ENCODE measurements at regions not wholly inside any gene's neighbourhood (a gene's known extent, or its start where the extent isn't known, plus 50 kb on each side); places are given as distances from the start of the nearest gene placed in this dataset.

DNA sequence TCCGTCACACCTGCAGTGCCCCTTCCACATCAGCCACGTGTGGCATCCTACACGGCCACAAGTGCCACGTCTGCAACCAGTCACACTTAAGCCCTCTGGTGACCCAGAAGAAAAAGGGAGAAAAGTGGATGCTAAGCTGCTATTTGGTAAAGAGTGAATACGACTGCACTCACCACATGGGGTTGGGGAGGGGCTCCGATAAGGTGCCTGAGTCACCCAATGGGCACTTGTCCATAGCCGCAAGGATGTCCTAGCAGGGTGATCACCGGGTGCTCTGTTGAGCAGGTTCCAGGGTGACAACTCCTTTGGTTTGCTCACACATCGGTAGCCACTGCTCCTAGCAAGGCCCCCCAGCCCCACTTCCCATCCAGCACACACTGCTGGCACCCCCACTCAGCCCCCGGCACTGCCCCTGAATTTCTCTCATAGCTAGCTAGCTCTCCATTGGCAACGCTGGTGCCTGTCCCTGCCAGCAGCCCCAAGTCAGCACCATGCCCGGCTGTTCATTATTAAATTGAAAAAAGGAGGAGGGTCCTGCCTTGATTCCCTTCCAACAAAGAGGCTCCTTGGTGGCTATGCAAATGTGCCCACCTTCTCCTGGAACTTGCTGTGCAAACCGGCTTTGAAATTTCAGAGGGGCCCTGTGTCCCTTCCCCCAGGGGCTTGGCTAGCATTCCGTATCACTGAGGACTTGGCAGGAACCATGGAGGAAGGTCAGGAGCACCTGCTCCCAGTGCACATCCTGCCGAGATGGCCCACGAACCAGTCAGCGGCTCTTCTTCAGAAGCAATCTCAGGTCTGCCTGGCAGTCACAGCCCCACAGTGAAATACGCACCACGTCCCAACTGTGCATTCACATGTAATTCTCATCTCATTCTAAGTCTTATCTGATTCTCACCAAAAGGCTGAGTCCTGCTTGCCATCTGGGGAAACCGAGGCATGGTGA, 227.7 kb upstream of the DIO3 start:
- H3K36me3 ChIP-seq: no peaks in the 10 kb centered on the region
- peaks cover 0 to 5% of the 10 kb centered on the region in 2 donors for H3K4me1 ChIP-seq
- no peak overlapping the region for H3K27ac ChIP-seq
- no peaks in the 10 kb centered on the region for H3K9me3 ChIP-seq
- no peaks in the 10 kb centered on the region for H3K27me3 ChIP-seq
- DNase-seq (ENCODE audit: low spot score): no peak
- TF ChIP-seq, protein P1, sequence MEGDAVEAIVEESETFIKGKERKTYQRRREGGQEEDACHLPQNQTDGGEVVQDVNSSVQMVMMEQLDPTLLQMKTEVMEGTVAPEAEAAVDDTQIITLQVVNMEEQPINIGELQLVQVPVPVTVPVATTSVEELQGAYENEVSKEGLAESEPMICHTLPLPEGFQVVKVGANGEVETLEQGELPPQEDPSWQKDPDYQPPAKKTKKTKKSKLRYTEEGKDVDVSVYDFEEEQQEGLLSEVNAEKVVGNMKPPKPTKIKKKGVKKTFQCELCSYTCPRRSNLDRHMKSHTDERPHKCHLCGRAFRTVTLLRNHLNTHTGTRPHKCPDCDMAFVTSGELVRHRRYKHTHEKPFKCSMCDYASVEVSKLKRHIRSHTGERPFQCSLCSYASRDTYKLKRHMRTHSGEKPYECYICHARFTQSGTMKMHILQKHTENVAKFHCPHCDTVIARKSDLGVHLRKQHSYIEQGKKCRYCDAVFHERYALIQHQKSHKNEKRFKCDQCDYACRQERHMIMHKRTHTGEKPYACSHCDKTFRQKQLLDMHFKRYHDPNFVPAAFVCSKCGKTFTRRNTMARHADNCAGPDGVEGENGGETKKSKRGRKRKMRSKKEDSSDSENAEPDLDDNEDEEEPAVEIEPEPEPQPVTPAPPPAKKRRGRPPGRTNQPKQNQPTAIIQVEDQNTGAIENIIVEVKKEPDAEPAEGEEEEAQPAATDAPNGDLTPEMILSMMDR (IDR thresholded peaks at IDR 0.05): no peak
- H3K4me3 ChIP-seq: no peak overlapping the region

DNA sequence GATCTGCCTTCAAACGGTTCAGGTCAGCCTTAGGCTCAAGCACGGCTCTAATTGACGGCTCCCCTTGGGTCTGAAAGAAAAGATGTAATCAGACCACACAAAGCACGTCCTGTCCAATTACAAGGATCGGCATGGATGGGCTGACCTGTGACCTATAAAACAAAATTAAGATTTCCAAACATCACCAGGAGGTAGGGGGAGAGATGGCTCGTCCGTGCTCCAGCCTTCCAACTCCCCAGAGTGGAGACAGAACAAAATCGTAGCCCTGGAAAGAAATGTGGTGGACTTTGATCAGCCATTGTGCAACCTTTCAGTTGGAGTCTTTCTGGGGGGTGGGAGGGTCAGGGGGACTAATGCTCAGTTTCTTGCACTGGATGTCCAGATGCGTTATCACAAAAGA, 226.6 kb upstream of the DIO3 start:
- no peak for DNase-seq (ENCODE audit: low spot score)
- Histone ChIP-seq H3K4me3 (no peak overlapping the region), H3K9me3 (no peaks in the 10 kb centered on the region), H3K4me1 (peaks cover 0 to 5% of the 10 kb centered on the region in 2 donors), H3K36me3 (no peaks in the 10 kb centered on the region), H3K27ac (no peak overlapping the region), H3K27me3 (no peaks in the 10 kb centered on the region)
- TF ChIP-seq, protein P1 (IDR thresholded peaks at IDR 0.05): no peak

DNA sequence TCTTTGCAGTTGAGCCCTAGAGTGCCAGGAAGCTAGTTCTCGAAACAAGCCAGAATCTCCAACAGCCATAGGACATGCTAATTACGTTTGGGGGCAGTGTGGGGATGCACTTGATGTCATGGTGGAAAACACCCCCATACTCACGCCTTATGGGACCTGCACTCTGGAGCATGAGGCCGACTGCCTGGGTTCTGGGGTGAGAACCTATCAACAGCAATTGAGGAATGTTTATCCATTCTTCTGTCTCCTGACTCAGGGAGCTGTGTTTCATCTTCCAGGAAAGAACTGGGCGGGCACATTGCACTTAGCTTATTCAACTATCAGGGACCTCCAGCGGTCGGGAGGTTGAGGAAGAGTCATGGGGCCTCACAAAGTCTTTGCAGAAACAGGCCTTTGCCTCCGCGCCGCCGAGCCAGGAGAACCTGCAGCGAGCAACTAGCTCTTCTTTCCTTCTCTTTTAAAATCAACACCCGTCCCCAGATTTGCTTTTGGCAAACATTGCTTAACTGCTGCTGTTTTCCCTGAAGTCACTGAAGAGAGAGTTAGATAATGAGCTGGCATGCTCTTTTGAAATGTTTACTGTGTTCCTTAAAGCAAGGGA, 226.1 kb upstream of the DIO3 start:
- H3K27me3 ChIP-seq: no peaks in the 10 kb centered on the region
- TF ChIP-seq, protein P1 (IDR thresholded peaks at IDR 0.05): no peak
- no peaks in the 10 kb centered on the region for H3K36me3 ChIP-seq
- H3K9me3 ChIP-seq: no peaks in the 10 kb centered on the region
- no peak for DNase-seq (ENCODE audit: low spot score)
- H3K27ac ChIP-seq: no peak overlapping the region
- H3K4me3 ChIP-seq: no peak overlapping the region
- H3K4me1 ChIP-seq: peaks cover 0 to 5% of the 10 kb centered on the region in 2 donors

DNA sequence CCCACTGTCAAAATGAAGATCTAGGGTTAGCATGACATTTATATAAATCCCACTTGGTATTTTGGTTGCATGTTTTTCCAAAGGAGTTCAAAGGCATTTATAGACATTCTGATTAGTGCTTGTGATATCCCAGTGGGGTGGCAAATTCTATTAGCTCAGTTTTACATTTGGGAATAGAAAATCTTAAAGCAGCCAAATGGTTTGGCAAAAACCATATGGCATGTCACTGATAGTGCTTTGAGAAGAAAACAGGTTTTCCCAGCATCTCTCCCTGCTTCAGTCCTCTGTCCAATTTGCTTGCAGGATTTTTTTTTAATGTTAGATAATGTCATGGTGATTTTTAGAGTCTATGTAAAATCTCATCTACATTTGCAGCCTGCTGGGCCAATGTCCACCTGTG, 225.1 kb upstream of the DIO3 start:
- H3K27ac ChIP-seq: no peak overlapping the region
- H3K27me3 ChIP-seq: no peaks in the 10 kb centered on the region
- no peak overlapping the region for H3K4me3 ChIP-seq
- no peaks in the 10 kb centered on the region for H3K9me3 ChIP-seq
- peaks cover 0 to 5% of the 10 kb centered on the region in 2 donors for H3K4me1 ChIP-seq
- TF ChIP-seq, protein P1 (IDR thresholded peaks at IDR 0.05): no peak
- no peaks in the 10 kb centered on the region for H3K36me3 ChIP-seq
- DNase-seq (ENCODE audit: low spot score): no peak

DNA sequence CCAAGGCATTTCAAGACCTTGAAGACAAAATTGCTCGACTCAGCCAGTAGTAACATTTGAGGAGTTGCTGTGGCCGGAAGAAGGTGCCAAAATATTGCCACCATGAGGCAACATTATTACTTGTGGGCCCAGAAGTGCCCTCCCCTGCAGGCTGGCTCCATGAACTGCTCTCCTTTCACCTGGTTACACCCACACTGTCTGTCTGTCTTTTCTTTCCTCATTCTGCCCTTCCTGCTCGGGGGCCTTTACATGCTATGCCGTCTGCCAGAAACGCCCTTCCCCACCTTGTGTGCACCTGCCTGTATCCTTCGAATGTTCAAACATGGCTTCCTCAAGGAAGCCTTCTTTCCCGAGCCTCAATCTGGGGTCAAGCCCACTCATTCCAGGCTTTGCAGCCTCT, 224.2 kb upstream of the DIO3 start:
- H3K9me3 ChIP-seq: no peaks in the 10 kb centered on the region
- H3K4me1 ChIP-seq: peaks cover 0 to 5% of the 10 kb centered on the region in 2 donors
- no peak overlapping the region for H3K4me3 ChIP-seq
- TF ChIP-seq, protein P1 (IDR thresholded peaks at IDR 0.05): no peak
- H3K27ac ChIP-seq: no peak overlapping the region
- H3K36me3 ChIP-seq: no peaks in the 10 kb centered on the region
- DNase-seq (ENCODE audit: low spot score): no peak
- no peaks in the 10 kb centered on the region for H3K27me3 ChIP-seq

All from right atrium auricular region (tissue), 2 donors.